Activated effector memory CD4-positive, alpha-beta T cell treated with anti-CD3 and anti-CD28 coated beads, Interleukin-2, amount 50 U/mL, for 16 hours (primary cell): ENCODE measurements at regions not wholly inside any gene's neighbourhood (a gene's known extent, or its start where the extent isn't known, plus 50 kb on each side); places are given as distances from the start of the nearest gene placed in this dataset.
"Not testable (repeated sequence)": the region's sequence is repeated elsewhere in the genome, so short reads cannot be mapped to it uniquely, and the experiment has no call there.

Source experiments
- DNase-seq: peaks from one replicate; pipeline ENCODE4 v3.0.0-alpha.2; 2020

GRCh38 chr7:24140001-24140400 is 144.0 kb upstream of the NPY start:
- DNase-seq = no peak

GRCh38 chr7:24141874-24142509 is 142.0 kb upstream of the NPY start:
- no peak for DNase-seq

GRCh38 chr7:24143547-24143946 is 140.4 kb upstream of the NPY start:
- no peak for DNase-seq

GRCh38 chr7:24151944-24152343 is 132.0 kb upstream of the NPY start:
- DNase-seq = no peak

- no peak for DNase-seq
Measured at GRCh38 chr7:24152356-24152755, 131.6 kb upstream of the NPY start.

GRCh38 chr7:24152877-24153472 is 131.0 kb upstream of the NPY start:
- no peak for DNase-seq

- DNase-seq = no peak
Measured at GRCh38 chr7:24157666-24158065, 126.3 kb upstream of the NPY start.

GRCh38 chr7:24158975-24159374 is 125.0 kb upstream of the NPY start:
- no peak for DNase-seq

GRCh38 chr7:24164401-24164800 is 119.6 kb upstream of the NPY start:
- DNase-seq = no peak

GRCh38 chr7:24169077-24169624 is 114.8 kb upstream of the NPY start:
- no peak for DNase-seq

GRCh38 chr7:24171951-24172350 is 112.0 kb upstream of the NPY start:
- DNase-seq = not testable (repeated sequence)

GRCh38 chr7:24172856-24173255 is 111.1 kb upstream of the NPY start:
- no peak for DNase-seq

- no peak for DNase-seq
Measured at GRCh38 chr7:24175603-24176002, 108.4 kb upstream of the NPY start.

- DNase-seq = no peak
Measured at GRCh38 chr7:24178811-24179570, 105.0 kb upstream of the NPY start.

GRCh38 chr7:24191362-24191761 is 92.6 kb upstream of the NPY start:
- no peak for DNase-seq

- DNase-seq = no peak
Measured at GRCh38 chr7:24192053-24192452, 91.9 kb upstream of the NPY start.

- DNase-seq = no peak
Measured at GRCh38 chr7:24192691-24193090, 91.3 kb upstream of the NPY start.

- DNase-seq = no peak
Measured at GRCh38 chr7:24197852-24198251, 86.1 kb upstream of the NPY start.

GRCh38 chr7:24199978-24200377 is 84.0 kb upstream of the NPY start:
- DNase-seq = no peak

GRCh38 chr7:24200407-24200966 is 83.5 kb upstream of the NPY start:
- no peak for DNase-seq

- DNase-seq = no peak
Measured at GRCh38 chr7:24201226-24201625, 82.8 kb upstream of the NPY start.

- DNase-seq = no peak
Measured at GRCh38 chr7:24212073-24212472, 71.9 kb upstream of the NPY start.

- no peak for DNase-seq
Measured at GRCh38 chr7:24213311-24213710, 70.7 kb upstream of the NPY start.

GRCh38 chr7:24214670-24215069 is 69.3 kb upstream of the NPY start:
- no peak for DNase-seq
